ENCODE measurements at regions not wholly inside any gene's neighbourhood (a gene's known extent, or its start where the extent isn't known, plus 50 kb on each side); places are given as distances from the start of the nearest gene placed in this dataset.

GRCh38 chr6:85348643-85349042 lies 101.2 kb upstream of the NT5E start (continued):
- TF ChIP-seq ZMAT4 (CRISPR knock-in tag; IDR thresholded peaks at IDR 0.05) (no peak), PRRX2 (CRISPR knock-in tag; IDR thresholded peaks at IDR 0.05) (no peak), ZNF232 (CRISPR knock-in tag; IDR thresholded peaks at IDR 0.05) (no peak), ATF1 (CRISPR knock-in tag; IDR thresholded peaks at IDR 0.05) (no peak), JAZF1 (CRISPR knock-in tag; IDR thresholded peaks at IDR 0.05) (no peak), ETV6 (CRISPR knock-in tag; IDR thresholded peaks at IDR 0.05) (no peak), NR1H2 (CRISPR knock-in tag; IDR thresholded peaks at IDR 0.05) (no peak), MYBL2 (CRISPR knock-in tag; IDR thresholded peaks at IDR 0.05) (no peak), FOXK1 (CRISPR knock-in tag; IDR thresholded peaks at IDR 0.05) (no peak), E2F5 (CRISPR knock-in tag; IDR thresholded peaks at IDR 0.05) (no peak)
- TF ChIP-seq, protein P1, sequence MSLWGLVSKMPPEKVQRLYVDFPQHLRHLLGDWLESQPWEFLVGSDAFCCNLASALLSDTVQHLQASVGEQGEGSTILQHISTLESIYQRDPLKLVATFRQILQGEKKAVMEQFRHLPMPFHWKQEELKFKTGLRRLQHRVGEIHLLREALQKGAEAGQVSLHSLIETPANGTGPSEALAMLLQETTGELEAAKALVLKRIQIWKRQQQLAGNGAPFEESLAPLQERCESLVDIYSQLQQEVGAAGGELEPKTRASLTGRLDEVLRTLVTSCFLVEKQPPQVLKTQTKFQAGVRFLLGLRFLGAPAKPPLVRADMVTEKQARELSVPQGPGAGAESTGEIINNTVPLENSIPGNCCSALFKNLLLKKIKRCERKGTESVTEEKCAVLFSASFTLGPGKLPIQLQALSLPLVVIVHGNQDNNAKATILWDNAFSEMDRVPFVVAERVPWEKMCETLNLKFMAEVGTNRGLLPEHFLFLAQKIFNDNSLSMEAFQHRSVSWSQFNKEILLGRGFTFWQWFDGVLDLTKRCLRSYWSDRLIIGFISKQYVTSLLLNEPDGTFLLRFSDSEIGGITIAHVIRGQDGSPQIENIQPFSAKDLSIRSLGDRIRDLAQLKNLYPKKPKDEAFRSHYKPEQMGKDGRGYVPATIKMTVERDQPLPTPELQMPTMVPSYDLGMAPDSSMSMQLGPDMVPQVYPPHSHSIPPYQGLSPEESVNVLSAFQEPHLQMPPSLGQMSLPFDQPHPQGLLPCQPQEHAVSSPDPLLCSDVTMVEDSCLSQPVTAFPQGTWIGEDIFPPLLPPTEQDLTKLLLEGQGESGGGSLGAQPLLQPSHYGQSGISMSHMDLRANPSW (CRISPR knock-in tag; conservative IDR thresholded peaks at IDR 0.05; ENCODE audit: low read depth): no peak
- TF ChIP-seq, protein P2, sequence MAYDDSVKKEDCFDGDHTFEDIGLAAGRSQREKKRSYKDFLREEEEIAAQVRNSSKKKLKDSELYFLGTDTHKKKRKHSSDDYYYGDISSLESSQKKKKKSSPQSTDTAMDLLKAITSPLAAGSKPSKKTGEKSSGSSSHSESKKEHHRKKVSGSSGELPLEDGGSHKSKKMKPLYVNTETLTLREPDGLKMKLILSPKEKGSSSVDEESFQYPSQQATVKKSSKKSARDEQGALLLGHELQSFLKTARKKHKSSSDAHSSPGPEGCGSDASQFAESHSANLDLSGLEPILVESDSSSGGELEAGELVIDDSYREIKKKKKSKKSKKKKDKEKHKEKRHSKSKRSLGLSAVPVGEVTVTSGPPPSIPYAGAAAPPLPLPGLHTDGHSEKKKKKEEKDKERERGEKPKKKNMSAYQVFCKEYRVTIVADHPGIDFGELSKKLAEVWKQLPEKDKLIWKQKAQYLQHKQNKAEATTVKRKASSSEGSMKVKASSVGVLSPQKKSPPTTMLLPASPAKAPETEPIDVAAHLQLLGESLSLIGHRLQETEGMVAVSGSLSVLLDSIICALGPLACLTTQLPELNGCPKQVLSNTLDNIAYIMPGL (CRISPR knock-in tag; IDR thresholded peaks at IDR 0.05): no peak

DNA sequence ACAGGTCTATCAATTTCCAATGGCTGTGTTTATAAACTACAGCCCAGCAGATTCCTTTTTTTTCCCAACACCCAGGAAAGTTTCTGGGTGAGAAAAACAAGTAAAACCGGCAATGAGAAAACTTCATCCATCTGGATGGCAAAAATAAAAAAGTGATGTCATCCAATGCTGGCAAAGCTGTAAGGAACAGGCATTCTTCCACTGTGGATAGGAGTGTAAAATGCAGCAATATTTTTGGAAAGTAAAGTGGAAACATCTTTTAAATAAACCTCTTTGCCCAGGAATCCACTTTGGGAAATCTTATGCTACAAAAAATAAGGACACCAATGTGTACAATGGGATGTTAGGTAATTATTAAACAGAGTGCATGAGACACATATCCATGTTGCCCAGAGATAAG lies 102.1 kb upstream of the NT5E start:
- Mint-ChIP-seq H3K4me1 (no peaks in the 10 kb centered on the region), H3K36me3 (no peaks in the 10 kb centered on the region), H3K4me3 (no peak overlapping the region), H3K27ac (no peak overlapping the region), H3K27me3 (ENCODE audit: low read depth) (no peaks in the 10 kb centered on the region), H3K9me3 (no peaks in the 10 kb centered on the region)
- ChIA-PET POLR2A (no interaction called here), CTCF (no interaction called here)
- no peak for DNase-seq (ENCODE audit: low spot score)
- ATAC-seq: no peak
- TF ChIP-seq FOXJ3 (CRISPR knock-in tag; IDR thresholded peaks at IDR 0.05; ENCODE audit: borderline replicate concordance) (no peak), ZMAT4 (CRISPR knock-in tag; IDR thresholded peaks at IDR 0.05) (no peak), ELF4 (CRISPR knock-in tag; IDR thresholded peaks at IDR 0.05; ENCODE audit: low read depth) (no peak), ZNF263 (CRISPR knock-in tag; IDR thresholded peaks at IDR 0.05; ENCODE audit: low read depth) (no peak), E2F1 (CRISPR knock-in tag; IDR thresholded peaks at IDR 0.05) (no peak), ZNF416 (CRISPR knock-in tag; IDR thresholded peaks at IDR 0.05) (no peak), USF2 (CRISPR knock-in tag; IDR thresholded peaks at IDR 0.05) (no peak)
- TF ChIP-seq, protein P3, sequence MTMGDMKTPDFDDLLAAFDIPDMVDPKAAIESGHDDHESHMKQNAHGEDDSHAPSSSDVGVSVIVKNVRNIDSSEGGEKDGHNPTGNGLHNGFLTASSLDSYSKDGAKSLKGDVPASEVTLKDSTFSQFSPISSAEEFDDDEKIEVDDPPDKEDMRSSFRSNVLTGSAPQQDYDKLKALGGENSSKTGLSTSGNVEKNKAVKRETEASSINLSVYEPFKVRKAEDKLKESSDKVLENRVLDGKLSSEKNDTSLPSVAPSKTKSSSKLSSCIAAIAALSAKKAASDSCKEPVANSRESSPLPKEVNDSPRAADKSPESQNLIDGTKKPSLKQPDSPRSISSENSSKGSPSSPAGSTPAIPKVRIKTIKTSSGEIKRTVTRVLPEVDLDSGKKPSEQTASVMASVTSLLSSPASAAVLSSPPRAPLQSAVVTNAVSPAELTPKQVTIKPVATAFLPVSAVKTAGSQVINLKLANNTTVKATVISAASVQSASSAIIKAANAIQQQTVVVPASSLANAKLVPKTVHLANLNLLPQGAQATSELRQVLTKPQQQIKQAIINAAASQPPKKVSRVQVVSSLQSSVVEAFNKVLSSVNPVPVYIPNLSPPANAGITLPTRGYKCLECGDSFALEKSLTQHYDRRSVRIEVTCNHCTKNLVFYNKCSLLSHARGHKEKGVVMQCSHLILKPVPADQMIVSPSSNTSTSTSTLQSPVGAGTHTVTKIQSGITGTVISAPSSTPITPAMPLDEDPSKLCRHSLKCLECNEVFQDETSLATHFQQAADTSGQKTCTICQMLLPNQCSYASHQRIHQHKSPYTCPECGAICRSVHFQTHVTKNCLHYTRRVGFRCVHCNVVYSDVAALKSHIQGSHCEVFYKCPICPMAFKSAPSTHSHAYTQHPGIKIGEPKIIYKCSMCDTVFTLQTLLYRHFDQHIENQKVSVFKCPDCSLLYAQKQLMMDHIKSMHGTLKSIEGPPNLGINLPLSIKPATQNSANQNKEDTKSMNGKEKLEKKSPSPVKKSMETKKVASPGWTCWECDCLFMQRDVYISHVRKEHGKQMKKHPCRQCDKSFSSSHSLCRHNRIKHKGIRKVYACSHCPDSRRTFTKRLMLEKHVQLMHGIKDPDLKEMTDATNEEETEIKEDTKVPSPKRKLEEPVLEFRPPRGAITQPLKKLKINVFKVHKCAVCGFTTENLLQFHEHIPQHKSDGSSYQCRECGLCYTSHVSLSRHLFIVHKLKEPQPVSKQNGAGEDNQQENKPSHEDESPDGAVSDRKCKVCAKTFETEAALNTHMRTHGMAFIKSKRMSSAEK (CRISPR knock-in tag; IDR thresholded peaks at IDR 0.05; ENCODE audit: borderline replicate concordance): no peak
- TF ChIP-seq, protein P4, sequence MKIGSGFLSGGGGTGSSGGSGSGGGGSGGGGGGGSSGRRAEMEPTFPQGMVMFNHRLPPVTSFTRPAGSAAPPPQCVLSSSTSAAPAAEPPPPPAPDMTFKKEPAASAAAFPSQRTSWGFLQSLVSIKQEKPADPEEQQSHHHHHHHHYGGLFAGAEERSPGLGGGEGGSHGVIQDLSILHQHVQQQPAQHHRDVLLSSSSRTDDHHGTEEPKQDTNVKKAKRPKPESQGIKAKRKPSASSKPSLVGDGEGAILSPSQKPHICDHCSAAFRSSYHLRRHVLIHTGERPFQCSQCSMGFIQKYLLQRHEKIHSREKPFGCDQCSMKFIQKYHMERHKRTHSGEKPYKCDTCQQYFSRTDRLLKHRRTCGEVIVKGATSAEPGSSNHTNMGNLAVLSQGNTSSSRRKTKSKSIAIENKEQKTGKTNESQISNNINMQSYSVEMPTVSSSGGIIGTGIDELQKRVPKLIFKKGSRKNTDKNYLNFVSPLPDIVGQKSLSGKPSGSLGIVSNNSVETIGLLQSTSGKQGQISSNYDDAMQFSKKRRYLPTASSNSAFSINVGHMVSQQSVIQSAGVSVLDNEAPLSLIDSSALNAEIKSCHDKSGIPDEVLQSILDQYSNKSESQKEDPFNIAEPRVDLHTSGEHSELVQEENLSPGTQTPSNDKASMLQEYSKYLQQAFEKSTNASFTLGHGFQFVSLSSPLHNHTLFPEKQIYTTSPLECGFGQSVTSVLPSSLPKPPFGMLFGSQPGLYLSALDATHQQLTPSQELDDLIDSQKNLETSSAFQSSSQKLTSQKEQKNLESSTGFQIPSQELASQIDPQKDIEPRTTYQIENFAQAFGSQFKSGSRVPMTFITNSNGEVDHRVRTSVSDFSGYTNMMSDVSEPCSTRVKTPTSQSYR (CRISPR knock-in tag; IDR thresholded peaks at IDR 0.05): no peak

Measured in WTC11 (cell line).